H1 (cell line): ENCODE measurements at regions not wholly inside any gene's neighbourhood (a gene's known extent, or its start where the extent isn't known, plus 50 kb on each side); places are given as distances from the start of the nearest gene placed in this dataset.

ENCODE experiments used
- CTCF ChIA-PET: fragments of 300-600 bp; sonication (Branson Sonifier 250); formaldehyde crosslinking; loops from one replicate; lab custom pipeline; 2021; ENCODE audit not compliant: partially characterized antibody; lab: Charles Lee
- POLR2A ChIA-PET: fragments of 300-600 bp; sonication (Branson Sonifier 250); formaldehyde crosslinking; loops from one replicate; lab custom pipeline; 2021; ENCODE audit warnings: inconsistent platforms; ENCODE audit not compliant: partially characterized antibody; lab: Charles Lee
- DNase-seq, 2 experiments: peaks; one replicate each; pipeline versions ENCODE4 v3.0.0 to v3.0.0-alpha.2; 2010 to 2022; ENCODE audit warnings: low spot score in 2 of 2, low read depth in 1 of 2, mixed read lengths in 1 of 2
- FAIRE-seq: peaks from 2 replicates; lab custom pipeline; 2011; peaks lifted over from hg19 to GRCh38; lab: Jason Lieb, UNC
- H2AFZ ChIP-seq: 2 replicates; pipeline ENCODE4 v1.8.1; 2012; ENCODE audit warnings: low read length, inconsistent platforms
- H2AK5ac ChIP-seq: 2 replicates; pipeline ENCODE4 v1.6.1; 2013; ENCODE audit warnings: low read depth, low read length
- H2BK120ac ChIP-seq: replicated peaks from 2 replicates; pipeline ENCODE3; 2013; ENCODE audit warnings: low read depth, low read length, inconsistent platforms
- H2BK12ac ChIP-seq: 2 replicates; pipeline ENCODE4 v1.6.1; 2013; ENCODE audit warnings: low read depth, low read length
- H2BK15ac ChIP-seq: 2 replicates; pipeline ENCODE4 v1.6.1; 2013; ENCODE audit warnings: low read length
- H2BK20ac ChIP-seq: 2 replicates; pipeline ENCODE4 v1.6.1; 2013; ENCODE audit warnings: low read length
- H2BK5ac ChIP-seq: 2 replicates; pipeline ENCODE4 v1.6.1; 2013; ENCODE audit warnings: low read depth, low read length
- H3K14ac ChIP-seq: 2 replicates; pipeline ENCODE4 v1.6.1; 2013; ENCODE audit warnings: inconsistent platforms; ENCODE audit not compliant: insufficient read length
- H3K18ac ChIP-seq: 2 replicates; pipeline ENCODE4 v1.6.1; 2013; ENCODE audit warnings: low read length; ENCODE audit errors: extremely low read depth
- H3K23ac ChIP-seq: 2 replicates; pipeline ENCODE4 v1.6.1; 2013; ENCODE audit warnings: inconsistent platforms; ENCODE audit not compliant: insufficient read length
- H3K23me2 ChIP-seq: 2 replicates; pipeline ENCODE4 v1.6.1; 2013; ENCODE audit warnings: low read depth, low read length
- H3K27ac ChIP-seq: 2 replicates; pipeline ENCODE4 v1.6.1; 2011; ENCODE audit warnings: low read depth, low read length, inconsistent platforms
- H3K27me3 ChIP-seq, 4 experiments: replicated peaks in 1 of 4; 1 replicate in 1 of 4; 2 replicates in 3 of 4; pipeline versions ENCODE4 v1.6.1 to v1.8.1; 2011 to 2013; ENCODE audit warnings: low read length in 3 of 4, mild to moderate bottlenecking in 3 of 4, inconsistent platforms in 2 of 4, mixed read lengths in 2 of 4, moderate library complexity in 1 of 4; ENCODE audit not compliant: control insufficient read depth in 3 of 4, insufficient read depth in 3 of 4; ENCODE audit errors: extremely low read depth in 1 of 4
- H3K36me3 ChIP-seq, 4 experiments: 2 replicates each; pipeline versions ENCODE4 v1.6.1 to v1.8.1; 2011 to 2013; ENCODE audit warnings: mild to moderate bottlenecking in 4 of 4, low read length in 3 of 4, moderate library complexity in 2 of 4, control low read depth in 1 of 4, inconsistent platforms in 1 of 4; ENCODE audit not compliant: insufficient read depth in 4 of 4, control insufficient read depth in 2 of 4
- H3K4ac ChIP-seq: replicated peaks from 2 replicates; pipeline ENCODE3; 2013; ENCODE audit warnings: low read length, low read depth, mixed read lengths, inconsistent platforms; ENCODE audit not compliant: insufficient read length
- H3K4me1 ChIP-seq, 4 experiments: replicated peaks in 1 of 4; 1 replicate in 1 of 4; 2 replicates in 3 of 4; pipeline versions ENCODE4 v1.6.1 to v1.8.1; 2011 to 2013; ENCODE audit warnings: low read length in 3 of 4, inconsistent platforms in 2 of 4, mixed read lengths in 1 of 4; ENCODE audit not compliant: insufficient read depth in 4 of 4, control insufficient read depth in 3 of 4
- H3K4me2 ChIP-seq, 2 experiments: 2 replicates each; pipeline versions ENCODE4 v1.6.1 to v1.8.1; 2011 to 2013; ENCODE audit warnings: low read depth in 2 of 2, low read length in 2 of 2, control low read depth in 1 of 2, inconsistent platforms in 1 of 2, mild to moderate bottlenecking in 1 of 2; ENCODE audit not compliant: insufficient read depth in 1 of 2
- H3K4me3 ChIP-seq, 4 experiments: fragments of 200-600, 300-600 bp in 1 of 4; sonication (generic), shearing (Covaris generic), sonication (Bioruptor Twin) in 1 of 4; 2 replicates each; pipeline versions ENCODE4 v1.5.1 to v1.8.1; 2011 to 2016; ENCODE audit warnings: low read length in 4 of 4, low read depth in 3 of 4, control low read depth in 2 of 4, inconsistent platforms in 2 of 4, mild to moderate bottlenecking in 2 of 4, mixed read lengths in 1 of 4, moderate library complexity in 1 of 4; ENCODE audit not compliant: insufficient read depth in 2 of 4; ENCODE audit errors: extremely low read depth in 1 of 4
- H3K56ac ChIP-seq: replicated peaks from 2 replicates; pipeline ENCODE3; 2013; ENCODE audit warnings: low read depth, mild to moderate bottlenecking, mixed read lengths, low read length, inconsistent platforms; ENCODE audit not compliant: insufficient read length
- H3K79me1 ChIP-seq: 2 replicates; pipeline ENCODE4 v1.6.1; 2013; ENCODE audit warnings: low read depth, low read length, control low read depth
- H3K79me2 ChIP-seq, 2 experiments: 2 replicates each; pipeline versions ENCODE4 v1.6.1 to v1.8.1; 2012 to 2013; ENCODE audit warnings: low read length in 2 of 2, mild to moderate bottlenecking in 2 of 2, inconsistent platforms in 1 of 2; ENCODE audit not compliant: insufficient read depth in 2 of 2, control insufficient read depth in 1 of 2
- H3K9ac ChIP-seq, 4 experiments: replicated peaks in 1 of 4; 1 replicate in 1 of 4; 2 replicates in 3 of 4; pipeline versions ENCODE4 v1.6.1 to v1.8.1; 2011 to 2013; ENCODE audit warnings: low read depth in 3 of 4, low read length in 3 of 4, control low read depth in 2 of 4, mild to moderate bottlenecking in 2 of 4, moderate library complexity in 2 of 4, inconsistent platforms in 1 of 4; ENCODE audit errors: extremely low read depth in 1 of 4
- H3K9me3 ChIP-seq, 2 experiments: 2 replicates each; pipeline versions ENCODE4 v1.6.1 to v1.8.1; 2012 to 2013; ENCODE audit warnings: mild to moderate bottlenecking in 2 of 2, moderate library complexity in 2 of 2, control low read depth in 1 of 2, inconsistent platforms in 1 of 2, low read depth in 1 of 2, low read length in 1 of 2, mixed read lengths in 1 of 2; ENCODE audit not compliant: insufficient read depth in 2 of 2
- H4K20me1 ChIP-seq, 2 experiments: replicated peaks in 1 of 2; 2 replicates each; pipeline versions ENCODE3 to v1.8.1; 2011 to 2013; ENCODE audit warnings: inconsistent platforms in 2 of 2, low read length in 2 of 2, mild to moderate bottlenecking in 1 of 2; ENCODE audit not compliant: insufficient read depth in 2 of 2, control insufficient read depth in 1 of 2
- H4K5ac ChIP-seq: 2 replicates; pipeline ENCODE4 v1.6.1; 2013; ENCODE audit warnings: low read length, low read depth, mixed read lengths, inconsistent platforms; ENCODE audit not compliant: insufficient read length
- H4K8ac ChIP-seq: 2 replicates; pipeline ENCODE4 v1.8.0; 2013; ENCODE audit warnings: mild to moderate bottlenecking, moderate library complexity, low read length, inconsistent platforms; ENCODE audit not compliant: insufficient read depth; ENCODE audit errors: extremely low read depth
- H4K91ac ChIP-seq: replicated peaks from 2 replicates; pipeline ENCODE3; 2013; ENCODE audit warnings: low read length, mixed read lengths, inconsistent platforms; ENCODE audit not compliant: insufficient read length
- CHD1 ChIP-seq: IDR thresholded peaks from 2 replicates; pipeline ENCODE4 v1.6.1; 2012; ENCODE audit warnings: low read depth, low read length, improper control_type of control experiment
- CHD2 ChIP-seq: IDR thresholded peaks from 2 replicates; pipeline ENCODE4 v1.6.1; 2012; ENCODE audit warnings: low read length, improper control_type of control experiment
- EP300 ChIP-seq, 2 experiments: IDR thresholded peaks; 1 replicate in 1 of 2; 2 replicates in 1 of 2; pipeline ENCODE4 v1.6.1; 2011 to 2012; ENCODE audit warnings: low read depth in 2 of 2, low read length in 2 of 2, mild to moderate bottlenecking in 2 of 2, borderline replicate concordance in 1 of 2, inconsistent platforms in 1 of 2, moderate library complexity in 1 of 2
- JUND ChIP-seq: IDR thresholded peaks from 2 replicates; pipeline ENCODE4 v1.6.1; 2011; ENCODE audit warnings: mild to moderate bottlenecking, improper control_type of control experiment, low read length
- KDM5A ChIP-seq: fragments of 200-600 bp; IDR thresholded peaks from 2 replicates; pipeline ENCODE4 v1.7.1; 2012; ENCODE audit warnings: mild to moderate bottlenecking, low read length, inconsistent platforms, mixed read lengths
- POLR2AphosphoS5 ChIP-seq: IDR thresholded peaks from 2 replicates; pipeline ENCODE4 v1.6.1; 2011; ENCODE audit warnings: low read depth, low read length
- RXRA ChIP-seq: IDR thresholded peaks from 2 replicates; pipeline ENCODE4 v1.6.1; 2011; ENCODE audit warnings: low read depth, mild to moderate bottlenecking, low read length, moderate library complexity; ENCODE audit not compliant: insufficient read depth
- SAP30 ChIP-seq: fragments of 300-600 bp; sonication (generic); IDR thresholded peaks from 2 replicates; pipeline ENCODE4 v1.7.1; 2012; ENCODE audit warnings: low read length, moderate library complexity, mild to moderate bottlenecking, inconsistent platforms; ENCODE audit not compliant: insufficient read depth, insufficient replicate concordance
- SP2 ChIP-seq: IDR thresholded peaks from 2 replicates; pipeline ENCODE4 v1.6.1; 2012; ENCODE audit warnings: mild to moderate bottlenecking, low read length, inconsistent platforms
- SRF ChIP-seq: IDR thresholded peaks from 2 replicates; pipeline ENCODE4 v1.6.1; 2011; ENCODE audit warnings: mild to moderate bottlenecking, low read depth, low read length, moderate library complexity
- WGBS, 2 experiments: shearing (Covaris generic) in 1 of 2; methylation state at CpG; one replicate each; pipeline versions ENCODE4 v1.1.6 to v1.1.7; 2013 to 2015; ENCODE audit warnings: low lambda C conversion rate in 2 of 2, mixed read lengths in 2 of 2, inconsistent platforms in 1 of 2, low coverage in 1 of 2, missing lambda C conversion rate in 1 of 2; ENCODE audit not compliant: insufficient replicate concordance in 2 of 2, insufficient coverage in 1 of 2, insufficient read length in 1 of 2; ENCODE audit errors: extremely low coverage in 1 of 2, missing lambda C conversion rate in 1 of 2; 5-methylcytosine and 5-hydroxymethylcytosine counted together
- TF ChIP-seq, protein P1 (sequence below), 3 experiments: IDR thresholded peaks; 1 replicate in 2 of 3; 2 replicates in 1 of 3; pipeline versions ENCODE4 v1.5.1 to v1.6.1; 2011; ENCODE audit warnings: low read length in 3 of 3, mild to moderate bottlenecking in 3 of 3, inconsistent platforms in 2 of 3, low read depth in 1 of 3, moderate library complexity in 1 of 3; ENCODE audit not compliant: insufficient read depth in 1 of 3; ENCODE audit errors: control extremely low read depth in 1 of 3
- TF ChIP-seq, protein P2 (sequence below): IDR thresholded peaks from 2 replicates; pipeline ENCODE4 v1.6.1; 2011; ENCODE audit warnings: low read depth, mild to moderate bottlenecking, low read length; ENCODE audit not compliant: insufficient read depth

DNA sequence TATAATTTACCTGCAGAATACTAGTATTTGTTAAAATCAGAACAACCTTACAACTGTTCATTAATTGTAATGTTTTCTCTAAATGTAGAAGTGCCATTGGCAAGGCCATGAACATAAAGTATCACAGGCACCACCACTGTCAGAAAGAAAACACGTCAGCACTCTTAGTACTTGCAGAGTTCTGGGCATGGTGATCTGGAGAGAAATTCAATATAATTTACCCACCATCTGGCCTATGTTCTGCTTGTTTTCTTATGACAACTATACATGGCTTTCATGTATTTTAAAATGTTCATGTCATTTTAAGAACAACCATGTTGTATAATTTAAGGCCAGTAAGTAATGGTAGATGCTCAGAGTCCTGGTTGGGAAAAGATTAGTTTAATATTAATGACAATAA lies 114.2 kb upstream of the SULT1C3 start:
- POLR2A ChIA-PET, result no interaction called here
- CTCF ChIA-PET, result no interaction called here
- H3K79me2 ChIP-seq, result no peaks in the 10 kb centered on the region
- H3K23ac ChIP-seq, result no peak overlapping the region
- no peak overlapping the region for H2AK5ac ChIP-seq
- no peak overlapping the region for H4K91ac ChIP-seq
- no peak overlapping the region for H3K9ac ChIP-seq
- DNase-seq (no peak), FAIRE-seq (no peak)
- no peaks in the 10 kb centered on the region for H3K23me2 ChIP-seq
- H2BK15ac ChIP-seq, result no peak overlapping the region
- H3K4me3 ChIP-seq, result no peak overlapping the region
- H3K36me3 ChIP-seq, result no peaks in the 10 kb centered on the region
- H2BK5ac ChIP-seq, result no peak overlapping the region
- 89% methylated on average over 1 of the region's 1 CpG; no CpG with 5 or more reads in 1 of the 2 experiments for WGBS, 2 experiments
- no peaks in the 10 kb centered on the region for H3K27me3 ChIP-seq
- H3K79me1 ChIP-seq, result no peaks in the 10 kb centered on the region
- H3K27ac ChIP-seq, result no peak overlapping the region
- H2BK120ac ChIP-seq, result no peak overlapping the region
- no peaks in the 10 kb centered on the region for H4K20me1 ChIP-seq
- H3K4ac ChIP-seq, result no peak overlapping the region
- no peak overlapping the region for H3K56ac ChIP-seq
- no peak overlapping the region for H2BK12ac ChIP-seq
- H3K9me3 ChIP-seq, result no peaks in the 10 kb centered on the region
- no peak overlapping the region for H2AFZ ChIP-seq
- H2BK20ac ChIP-seq, result no peak overlapping the region
- no peak overlapping the region for H3K4me2 ChIP-seq
- no peak overlapping the region for H4K5ac ChIP-seq
- H3K14ac ChIP-seq, result no peak overlapping the region
- no peak overlapping the region for H4K8ac ChIP-seq
- no peak overlapping the region for H3K18ac ChIP-seq
- peaks cover 0 to 5% (median 2%) of the 10 kb centered on the region in 4 experiments; a peak in 2 of 7 replicates for H3K4me1 ChIP-seq
- no peak for TF ChIP-seq SAP30
- TF ChIP-seq JUND, result no peak
- TF ChIP-seq, protein P1, sequence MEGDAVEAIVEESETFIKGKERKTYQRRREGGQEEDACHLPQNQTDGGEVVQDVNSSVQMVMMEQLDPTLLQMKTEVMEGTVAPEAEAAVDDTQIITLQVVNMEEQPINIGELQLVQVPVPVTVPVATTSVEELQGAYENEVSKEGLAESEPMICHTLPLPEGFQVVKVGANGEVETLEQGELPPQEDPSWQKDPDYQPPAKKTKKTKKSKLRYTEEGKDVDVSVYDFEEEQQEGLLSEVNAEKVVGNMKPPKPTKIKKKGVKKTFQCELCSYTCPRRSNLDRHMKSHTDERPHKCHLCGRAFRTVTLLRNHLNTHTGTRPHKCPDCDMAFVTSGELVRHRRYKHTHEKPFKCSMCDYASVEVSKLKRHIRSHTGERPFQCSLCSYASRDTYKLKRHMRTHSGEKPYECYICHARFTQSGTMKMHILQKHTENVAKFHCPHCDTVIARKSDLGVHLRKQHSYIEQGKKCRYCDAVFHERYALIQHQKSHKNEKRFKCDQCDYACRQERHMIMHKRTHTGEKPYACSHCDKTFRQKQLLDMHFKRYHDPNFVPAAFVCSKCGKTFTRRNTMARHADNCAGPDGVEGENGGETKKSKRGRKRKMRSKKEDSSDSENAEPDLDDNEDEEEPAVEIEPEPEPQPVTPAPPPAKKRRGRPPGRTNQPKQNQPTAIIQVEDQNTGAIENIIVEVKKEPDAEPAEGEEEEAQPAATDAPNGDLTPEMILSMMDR (IDR thresholded peaks at IDR 0.05; ENCODE audit: control extremely low read depth in 1 of 3, insufficient read depth in 1 of 3, low read depth in 1 of 3, low read length in 3 of 3), result no peak
- TF ChIP-seq, protein P2, sequence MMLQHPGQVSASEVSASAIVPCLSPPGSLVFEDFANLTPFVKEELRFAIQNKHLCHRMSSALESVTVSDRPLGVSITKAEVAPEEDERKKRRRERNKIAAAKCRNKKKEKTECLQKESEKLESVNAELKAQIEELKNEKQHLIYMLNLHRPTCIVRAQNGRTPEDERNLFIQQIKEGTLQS, result no peak
- TF ChIP-seq SP2, result no peak
- no peak for TF ChIP-seq RXRA
- no peak for TF ChIP-seq EP300 (IDR thresholded peaks at IDR 0.05; ENCODE audit: borderline replicate concordance in 1 of 2, low read depth in 2 of 2, low read length in 2 of 2)
- TF ChIP-seq SRF, result no peak
- no peak for TF ChIP-seq CHD1
- no peak for TF ChIP-seq CHD2
- no peak for TF ChIP-seq KDM5A
- TF ChIP-seq POLR2AphosphoS5, result no peak
